Esophagus muscularis mucosa (tissue), 3 donors: ENCODE measurements at regions not wholly inside any gene's neighbourhood (a gene's known extent, or its start where the extent isn't known, plus 50 kb on each side); places are given as distances from the start of the nearest gene placed in this dataset.

Source experiments
- POLR2A ChIP-seq: fragments of 450-650 bp; IDR thresholded peaks from one replicate; pipeline ENCODE4 v1.6.1; 2017; ENCODE audit warnings: antibody characterized with exemption, moderate library complexity, mild to moderate bottlenecking, low read depth
- POLR2AphosphoS5 ChIP-seq, 2 donors: sonication (generic); formaldehyde crosslinking; IDR thresholded peaks; one replicate each; pipeline ENCODE4 v1.6.1; 2017; ENCODE audit warnings: antibody characterized with exemption in 2 of 2
- TF ChIP-seq, protein P1 (sequence below), 3 experiments: fragments of 200-600 bp in 2 of 3; fragments of 450-650 bp in 1 of 3; sonication (generic) in 2 of 3; IDR thresholded peaks; one replicate each; pipeline ENCODE4 v1.5.1; 2017 to 2019; ENCODE audit warnings: antibody characterized with exemption in 3 of 3, mild to moderate bottlenecking in 2 of 3, moderate library complexity in 1 of 3

DNA sequence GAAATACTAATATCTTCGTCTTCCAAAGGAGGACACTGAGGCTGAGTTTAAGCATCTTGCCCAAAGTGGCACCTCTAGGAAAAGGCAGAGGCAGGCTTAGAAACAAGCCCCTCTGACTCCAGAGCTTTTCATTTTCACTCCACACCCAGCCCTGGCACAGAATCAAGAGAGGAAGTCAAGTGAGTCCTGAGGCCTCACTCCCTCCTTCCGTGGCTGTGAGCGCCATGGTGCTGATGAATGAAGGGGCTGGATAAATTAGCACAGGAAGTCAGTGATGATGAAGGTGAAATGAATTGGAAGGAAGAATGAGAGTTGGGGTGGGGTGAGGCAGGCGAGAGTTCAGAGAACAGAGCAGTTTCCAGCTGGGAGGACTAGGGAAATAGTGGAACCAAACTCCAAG, 179.3 kb downstream of the TMEM132E start:
- TF ChIP-seq, protein P1, sequence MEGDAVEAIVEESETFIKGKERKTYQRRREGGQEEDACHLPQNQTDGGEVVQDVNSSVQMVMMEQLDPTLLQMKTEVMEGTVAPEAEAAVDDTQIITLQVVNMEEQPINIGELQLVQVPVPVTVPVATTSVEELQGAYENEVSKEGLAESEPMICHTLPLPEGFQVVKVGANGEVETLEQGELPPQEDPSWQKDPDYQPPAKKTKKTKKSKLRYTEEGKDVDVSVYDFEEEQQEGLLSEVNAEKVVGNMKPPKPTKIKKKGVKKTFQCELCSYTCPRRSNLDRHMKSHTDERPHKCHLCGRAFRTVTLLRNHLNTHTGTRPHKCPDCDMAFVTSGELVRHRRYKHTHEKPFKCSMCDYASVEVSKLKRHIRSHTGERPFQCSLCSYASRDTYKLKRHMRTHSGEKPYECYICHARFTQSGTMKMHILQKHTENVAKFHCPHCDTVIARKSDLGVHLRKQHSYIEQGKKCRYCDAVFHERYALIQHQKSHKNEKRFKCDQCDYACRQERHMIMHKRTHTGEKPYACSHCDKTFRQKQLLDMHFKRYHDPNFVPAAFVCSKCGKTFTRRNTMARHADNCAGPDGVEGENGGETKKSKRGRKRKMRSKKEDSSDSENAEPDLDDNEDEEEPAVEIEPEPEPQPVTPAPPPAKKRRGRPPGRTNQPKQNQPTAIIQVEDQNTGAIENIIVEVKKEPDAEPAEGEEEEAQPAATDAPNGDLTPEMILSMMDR (IDR thresholded peaks at IDR 0.05) = no peak
- no peak for TF ChIP-seq POLR2AphosphoS5 (IDR thresholded peaks at IDR 0.05)
- no peak for TF ChIP-seq POLR2A
